HG02588 (cell line): ENCODE measurements at regions not wholly inside any gene's neighbourhood (a gene's known extent, or its start where the extent isn't known, plus 50 kb on each side); places are given as distances from the start of the nearest gene placed in this dataset.

Source experiments
- ATAC-seq: cut with Tn5 transposase; IDR thresholded peaks from one replicate; pipeline ENCODE4 v1.9.1; 2021; ENCODE audit warnings: mild to moderate bottlenecking, moderate library complexity; ENCODE audit not compliant: unreplicated experiment

DNA sequence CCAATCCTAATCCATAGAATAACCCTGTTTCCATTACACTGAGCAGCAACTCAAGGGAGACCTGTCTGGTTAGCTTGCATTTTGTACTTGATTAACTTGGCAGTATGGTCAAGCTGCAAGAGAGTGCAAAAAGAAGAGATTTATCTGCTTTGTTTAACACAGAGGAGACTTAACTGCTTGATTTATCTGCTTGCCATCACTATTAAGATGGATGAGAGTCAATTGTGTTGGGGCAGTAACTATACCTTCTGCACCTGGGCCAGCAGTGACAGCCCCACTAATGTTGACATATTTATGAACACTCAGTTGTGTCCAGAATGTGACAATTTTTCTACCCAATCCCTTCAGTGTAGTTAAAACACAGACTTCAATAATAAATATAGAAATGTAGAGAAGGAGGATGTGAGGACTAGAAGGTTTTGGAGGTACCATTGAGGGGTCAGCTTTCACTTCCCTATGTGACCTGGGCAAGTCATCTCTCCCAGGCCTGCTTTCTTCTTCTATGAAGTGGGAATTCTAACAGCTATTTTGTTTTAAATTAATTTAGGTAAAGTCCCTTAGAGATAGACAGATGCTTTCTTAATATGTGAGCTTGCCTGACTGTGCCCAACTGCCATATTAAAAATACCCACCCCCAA is 159.1 kb upstream of the KCNK2 start:
- ATAC-seq: no peak

DNA sequence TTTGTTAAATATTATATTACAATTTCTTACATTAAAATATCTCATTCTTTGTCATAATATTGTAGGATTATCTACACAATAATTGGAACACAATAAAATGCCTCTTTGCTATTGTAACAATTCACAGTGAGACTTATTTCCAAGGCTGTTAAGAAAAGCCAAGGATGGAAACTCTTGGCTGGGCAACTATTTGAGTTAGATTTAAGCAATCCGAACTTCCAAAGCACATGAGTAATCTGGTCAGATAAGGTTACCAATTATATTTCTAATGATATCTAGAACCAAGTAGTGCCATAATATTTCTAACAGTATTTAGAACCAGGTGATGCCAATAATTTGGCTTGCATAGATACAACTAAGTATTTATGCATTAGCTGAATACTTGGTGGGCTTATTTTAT is 154.7 kb upstream of the KCNK2 start:
- no peak for ATAC-seq

GRCh38 chr1:214928574-214928973 is 154.0 kb upstream of the KCNK2 start:
- ATAC-seq: no peak

DNA sequence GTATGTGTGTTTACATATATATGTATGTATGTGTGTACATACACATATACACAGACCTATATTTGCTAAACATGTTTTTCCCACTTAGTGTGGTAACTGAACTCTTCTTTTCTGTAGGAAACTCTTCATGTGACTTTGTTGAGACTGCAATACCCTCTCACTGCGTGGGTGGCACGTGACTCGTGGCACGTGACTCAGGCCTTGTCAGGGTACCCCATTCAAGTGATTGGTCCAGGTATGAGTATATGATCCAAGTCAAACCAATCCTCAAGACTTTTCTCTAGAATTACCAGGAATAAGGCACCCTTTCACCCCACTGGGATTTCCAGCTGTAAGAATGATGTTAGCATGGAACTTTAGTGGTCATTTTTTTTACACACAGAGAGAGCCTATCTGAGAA is 149.2 kb upstream of the KCNK2 start:
- no peak for ATAC-seq

- ATAC-seq: no peak
Observed at GRCh38 chr1:214934045-214934444, 148.5 kb upstream of the KCNK2 start.

GRCh38 chr1:214935258-214935657 is 147.3 kb upstream of the KCNK2 start:
- ATAC-seq: no peak

- no peak for ATAC-seq
Observed at GRCh38 chr1:214939180-214939579, 143.4 kb upstream of the KCNK2 start.

DNA sequence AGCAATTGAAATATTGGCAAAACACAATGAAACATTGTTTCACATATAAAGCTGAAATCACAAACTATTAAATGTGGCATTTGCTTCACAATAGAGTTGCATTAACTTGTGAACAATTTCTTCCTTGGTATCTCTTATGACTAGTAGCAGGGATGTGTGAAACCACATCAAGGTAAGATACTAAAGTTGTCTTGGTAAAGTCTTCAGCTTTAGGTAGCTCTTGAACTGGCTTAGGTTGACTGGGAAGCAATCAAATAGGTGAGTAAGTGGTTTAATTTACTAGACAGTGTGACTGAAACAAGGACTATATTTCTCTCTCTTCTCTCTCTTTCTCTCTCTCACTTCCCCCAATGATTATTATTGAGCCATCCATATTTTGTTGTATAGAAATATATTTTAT is 141.5 kb upstream of the KCNK2 start:
- ATAC-seq: no peak

- ATAC-seq: no peak
Observed at GRCh38 chr1:214943054-214943453, 139.5 kb upstream of the KCNK2 start.

- ATAC-seq: no peak
Observed at GRCh38 chr1:214946615-214947014, 135.9 kb upstream of the KCNK2 start.

- no peak for ATAC-seq
Observed at GRCh38 chr1:214952648-214953047, 129.9 kb upstream of the KCNK2 start.

DNA sequence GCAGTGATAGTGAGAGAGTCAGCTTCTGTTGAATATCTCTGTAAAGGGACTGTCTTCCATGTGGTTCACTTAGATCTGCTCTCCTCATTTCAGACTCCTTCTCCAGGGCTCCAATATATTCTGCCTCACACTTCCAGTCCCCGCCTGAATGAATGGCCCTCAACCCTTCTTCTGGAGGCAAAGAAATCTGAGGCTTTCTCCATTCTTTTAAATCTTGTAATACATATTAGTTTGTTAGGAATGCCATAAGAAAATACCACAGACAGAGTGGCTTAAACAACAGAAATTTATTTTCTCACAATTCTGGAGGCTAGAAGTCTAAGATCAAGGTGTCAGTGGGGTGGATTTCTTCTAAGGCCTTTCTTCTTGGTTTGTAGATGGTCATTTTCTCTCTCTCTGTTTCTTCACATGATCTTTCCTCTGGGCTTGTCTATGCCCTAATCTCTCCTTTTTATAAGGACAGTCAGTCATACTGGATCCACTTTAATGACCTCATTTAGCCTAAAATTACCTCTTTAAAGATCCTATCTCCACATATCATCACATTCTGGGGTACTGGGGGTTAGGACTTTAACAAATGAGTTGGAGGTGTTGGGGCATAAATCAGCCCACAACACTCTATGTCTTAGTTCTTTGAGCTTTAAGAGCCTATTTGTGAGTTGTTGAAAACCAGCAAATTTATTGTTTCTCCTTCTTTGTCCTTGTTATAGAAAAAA is 128.5 kb upstream of the KCNK2 start:
- ATAC-seq: no peak

DNA sequence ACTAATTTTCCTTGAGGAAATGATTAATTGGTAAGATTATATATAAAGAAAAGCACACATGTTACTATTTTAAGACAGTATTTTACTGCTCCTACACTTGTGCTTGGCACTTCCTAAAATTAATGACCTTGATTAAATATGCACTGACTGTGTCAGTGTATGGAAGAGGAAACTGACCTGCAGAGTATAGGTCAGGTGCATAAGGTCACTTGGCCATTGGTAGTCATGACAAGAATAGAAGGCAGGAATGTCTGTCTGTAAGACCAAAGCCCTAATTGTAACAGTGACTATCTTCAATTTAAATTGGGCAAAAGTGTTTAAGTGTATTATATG is 128.0 kb upstream of the KCNK2 start:
- ATAC-seq: no peak

- no peak for ATAC-seq
Observed at GRCh38 chr1:214957330-214958137, 125.0 kb upstream of the KCNK2 start.

DNA sequence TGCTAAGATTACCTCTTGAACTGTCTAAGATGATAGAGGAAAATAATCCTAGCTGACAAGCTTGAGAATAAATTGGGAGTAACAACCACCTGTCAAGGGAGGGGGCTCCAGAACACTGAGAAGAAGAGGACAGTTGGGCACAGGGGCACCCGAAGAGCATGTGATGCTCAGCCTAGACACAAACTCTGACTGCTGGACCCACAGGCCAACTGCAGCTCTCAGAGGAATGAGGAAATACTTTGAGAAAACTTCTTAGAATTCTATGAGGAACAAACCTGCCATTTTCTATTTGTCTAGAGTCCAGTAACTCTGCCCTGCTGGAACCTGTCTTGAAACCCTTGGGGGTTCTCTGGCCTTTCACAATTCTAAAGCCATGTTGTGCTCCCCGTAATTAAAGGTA is 124.1 kb upstream of the KCNK2 start:
- no peak for ATAC-seq

- ATAC-seq: no peak
Observed at GRCh38 chr1:214966346-214966745, 116.2 kb upstream of the KCNK2 start.

- ATAC-seq: no peak
Observed at GRCh38 chr1:214967865-214968575, 114.5 kb upstream of the KCNK2 start.

- no peak for ATAC-seq
Observed at GRCh38 chr1:214970016-214970415, 112.5 kb upstream of the KCNK2 start.

- ATAC-seq: no peak
Observed at GRCh38 chr1:214971071-214971470, 111.5 kb upstream of the KCNK2 start.

DNA sequence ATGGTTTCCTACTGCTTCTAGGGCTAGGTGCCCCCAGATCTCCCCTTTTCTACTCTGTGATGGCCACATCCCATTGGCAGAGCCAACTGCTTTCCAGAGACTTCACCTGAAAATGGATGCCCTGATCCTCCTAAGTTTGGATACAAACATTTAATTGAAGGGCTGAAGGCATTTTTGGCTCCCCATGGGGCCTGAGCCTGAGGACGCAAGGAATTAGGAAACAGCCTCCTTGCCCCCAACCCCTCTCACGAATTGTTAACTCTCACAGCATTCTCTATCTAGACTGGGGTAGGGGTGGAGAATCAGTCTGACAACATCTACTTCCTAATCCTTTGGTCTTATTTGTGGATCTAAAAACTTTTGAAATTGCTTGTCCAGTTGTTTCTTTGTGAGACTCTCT is 108.5 kb upstream of the KCNK2 start:
- no peak for ATAC-seq

- no peak for ATAC-seq
Observed at GRCh38 chr1:214976665-214977064, 105.9 kb upstream of the KCNK2 start.

DNA sequence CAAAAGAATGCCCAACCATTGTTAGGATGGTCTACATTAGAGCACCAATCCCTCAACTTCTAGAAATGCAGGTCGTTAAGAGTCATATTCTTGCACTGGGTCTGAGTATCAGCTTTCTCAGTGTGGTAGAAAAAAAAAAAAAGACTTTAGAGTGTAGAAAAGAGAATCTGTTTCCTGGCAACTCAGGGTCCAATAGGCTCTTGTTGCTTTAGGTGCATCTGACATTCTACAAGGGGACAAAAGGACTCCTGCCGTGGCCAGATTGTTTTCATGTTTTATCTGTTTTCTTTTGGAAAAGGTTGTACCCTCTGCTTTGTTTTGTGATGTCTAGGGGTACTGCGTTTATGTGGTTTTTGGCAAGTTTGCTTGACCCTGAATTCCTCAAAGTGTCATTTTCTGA is 105.4 kb upstream of the KCNK2 start:
- ATAC-seq: no peak
